K562 (cell line): ENCODE measurements at regions not wholly inside any gene's neighbourhood (a gene's known extent, or its start where the extent isn't known, plus 50 kb on each side); places are given as distances from the start of the nearest gene placed in this dataset.

Source experiments
- ATAC-seq: fragments of 200-7000 bp; cut with Tn5 transposase; 3 replicates; pipeline ENCODE4 v1.9.1; 2020; ENCODE audit warnings: moderate library complexity
- BruUV-seq: library from RNA; stranded (reverse); fragments of 400-500 nt; replicated peaks from 2 replicates; lab custom pipeline; 2021; lab: Mats Ljungman, UMichigan
- CTCF ChIA-PET: fragments of 300-600 bp; formaldehyde crosslinking; extraction: SDS; loops from one replicate; lab custom pipeline; 2021; ENCODE audit warnings: low intra/inter-chr PET ratio; lab: Yijun Ruan, JAX
- POLR2A ChIA-PET: fragments of 300-600, 350-650 bp; sonication (Branson Sonifier 250); formaldehyde crosslinking; extraction: SDS; loops from one replicate; lab custom pipeline; 2021; ENCODE audit warnings: antibody characterized with exemption, inconsistent platforms; lab: Yijun Ruan, JAX
- DNase-seq, 4 experiments: peaks; one replicate each; pipeline versions ENCODE4 v3.0.0 to v3.0.0-alpha.2; 2011 to 2018; ENCODE audit warnings: low spot score in 3 of 4, mixed read lengths in 3 of 4; ENCODE audit errors: extremely low read depth in 1 of 4
- FAIRE-seq: peaks from 2 replicates; lab custom pipeline; 2011; peaks lifted over from hg19 to GRCh38; lab: Jason Lieb, UNC
- H2AFZ ChIP-seq: 2 replicates; pipeline ENCODE4 v1.6.0; 2011; ENCODE audit warnings: low read depth, low read length, control low read depth, inconsistent platforms
- H3K27ac ChIP-seq: fragments of 200-600 bp; 3 replicates; pipeline ENCODE4 v1.8.0; 2011; ENCODE audit warnings: low read depth, mild to moderate bottlenecking, control low read depth, inconsistent platforms, low read length, moderate library complexity, mixed read lengths; ENCODE audit errors: extremely low read depth
- H3K27me3 ChIP-seq, 2 experiments: fragments of 300-600 bp in 1 of 2; 2 replicates in 1 of 2; 3 replicates in 1 of 2; pipeline versions ENCODE4 v1.6.0 to v1.8.0; 2011; ENCODE audit warnings: inconsistent platforms in 2 of 2, low read length in 2 of 2, mild to moderate bottlenecking in 1 of 2, mixed read lengths in 1 of 2, moderate library complexity in 1 of 2; ENCODE audit not compliant: control insufficient read depth in 2 of 2, insufficient read depth in 2 of 2
- H3K36me3 ChIP-seq: fragments of 300-600 bp; 3 replicates; pipeline ENCODE4 v1.8.0; 2011; ENCODE audit warnings: mild to moderate bottlenecking, low read length, inconsistent platforms; ENCODE audit not compliant: control insufficient read depth, insufficient read depth
- H3K4me1 ChIP-seq, 2 experiments: fragments of 200-600 bp in 1 of 2; replicated peaks in 1 of 2; 2 replicates in 1 of 2; 3 replicates in 1 of 2; pipeline versions ENCODE4 v1.5.1 to v1.8.0; 2011; ENCODE audit warnings: inconsistent platforms in 2 of 2, low read length in 2 of 2, mild to moderate bottlenecking in 1 of 2, mixed read lengths in 1 of 2, moderate library complexity in 1 of 2; ENCODE audit not compliant: control insufficient read depth in 2 of 2, insufficient read depth in 2 of 2
- H3K4me2 ChIP-seq: 2 replicates; pipeline ENCODE4 v1.6.1; 2011; ENCODE audit warnings: low read length, control low read depth, inconsistent platforms, mixed read lengths; ENCODE audit not compliant: insufficient read depth
- H3K4me3 ChIP-seq: fragments of 200-600 bp; sonication (generic), shearing (Covaris generic); 2 replicates; pipeline ENCODE4 v1.5.1; 2016; ENCODE audit warnings: control low read depth, inconsistent platforms
- H3K79me2 ChIP-seq: fragments of 200-600 bp; 3 replicates; pipeline ENCODE4 v1.8.0; 2011; ENCODE audit warnings: low read length, inconsistent platforms; ENCODE audit not compliant: control insufficient read depth, insufficient read depth
- H3K9ac ChIP-seq, 2 experiments: 2 replicates each; pipeline versions ENCODE4 v1.6.0 to v1.6.1; 2011; ENCODE audit warnings: low read depth in 2 of 2, low read length in 2 of 2, control low read depth in 1 of 2, inconsistent platforms in 1 of 2, mild to moderate bottlenecking in 1 of 2, mixed read lengths in 1 of 2; ENCODE audit not compliant: insufficient read depth in 1 of 2
- H3K9me1 ChIP-seq: one replicate; pipeline ENCODE4 v1.6.0; 2011; ENCODE audit warnings: inconsistent platforms, mild to moderate bottlenecking, low read length, moderate library complexity; ENCODE audit not compliant: control insufficient read depth, insufficient read depth
- H3K9me3 ChIP-seq: replicated peaks from 2 replicates; pipeline ENCODE4 v1.5.1; 2011; ENCODE audit warnings: low read depth, low read length, inconsistent platforms; ENCODE audit not compliant: control insufficient read depth, insufficient read depth
- H4K20me1 ChIP-seq: replicated peaks from 2 replicates; pipeline ENCODE4 v1.6.1; 2011; ENCODE audit warnings: low read length, inconsistent platforms, mixed read lengths; ENCODE audit not compliant: control insufficient read depth, insufficient read depth
- EGR1 ChIP-seq: fragments of 450-650 bp; conservative IDR thresholded peaks from 2 replicates; pipeline ENCODE4 v1.6.1; 2017; ENCODE audit warnings: mild to moderate bottlenecking
- ILF3 ChIP-seq: fragments of 450-650 bp; IDR thresholded peaks from 2 replicates; pipeline ENCODE4 v1.6.1; 2018; ENCODE audit warnings: antibody characterized with exemption, mild to moderate bottlenecking, moderate library complexity, borderline replicate concordance
- RBM14 ChIP-seq: fragments of 200-400 bp; formaldehyde crosslinking; IDR thresholded peaks from 2 replicates; pipeline ENCODE4 v1.6.1; 2018; ENCODE audit warnings: low read depth, mild to moderate bottlenecking, low read length, moderate library complexity, borderline replicate concordance; ENCODE audit not compliant: insufficient read depth
- WGBS: fragments of 100-300 bp; shearing (Covaris generic); methylation state at CpG from one replicate; pipeline ENCODE4 v1.1.6; 2016; ENCODE audit warnings: low coverage, mixed read lengths; ENCODE audit not compliant: insufficient coverage; ENCODE audit errors: missing lambda C conversion rate; 5-methylcytosine and 5-hydroxymethylcytosine counted together
- in situ Hi-C: fragments of 300-500 bp; cut with MboI; formaldehyde crosslinking; loops from 4 replicates; pipeline ENCODE4 v1.15.0; 2018; ENCODE audit warnings: inconsistent platforms, mixed read lengths
- intact Hi-C: fragments of 100-400 bp; cut with micrococcal nuclease; formaldehyde crosslinking; loops from 2 replicates; pipeline ENCODE4 v1.14.2; 2022

GRCh38 chr22:49260681-49261580 is 566.7 kb downstream of the BRD1 start:
- no peak for ATAC-seq
- Histone ChIP-seq H3K36me3 (no peaks in the 10 kb centered on the region), H3K27ac (no peak overlapping the region), H3K9me1 (no peaks in the 10 kb centered on the region), H2AFZ (no peak overlapping the region), H4K20me1 (peaks cover 4% of the 10 kb centered on the region; the same call in 1 of the 2 replicates), H3K9ac (no peak overlapping the region), H3K9me3 (no peaks in the 10 kb centered on the region), H3K79me2 (no peaks in the 10 kb centered on the region), H3K27me3 (peaks cover 0 to 22% of the 10 kb centered on the region in 2 experiments; a peak in 3 of 5 replicates), H3K4me1 (no peaks in the 10 kb centered on the region), H3K4me2 (no peak overlapping the region), H3K4me3 (no peak overlapping the region)
- TF ChIP-seq EGR1 (no peak), RBM14 (no peak), ILF3 (no peak)
- no peak for FAIRE-seq
- no peak for DNase-seq
- intact Hi-C loops = no loop called here
- ChIA-PET POLR2A (no interaction called here), CTCF (no interaction called here)
- in situ Hi-C loops = no loop called here
- BruUV-seq = no TSS peak
- under 1% methylated on average over 14 of the region's 17 CpGs for WGBS
